ENCODE measurements at regions not wholly inside any gene's neighbourhood (a gene's known extent, or its start where the extent isn't known, plus 50 kb on each side); places are given as distances from the start of the nearest gene placed in this dataset.
"Not testable (repeated sequence)": the region's sequence is repeated elsewhere in the genome, so short reads cannot be mapped to it uniquely, and the experiment has no call there.

DNA sequence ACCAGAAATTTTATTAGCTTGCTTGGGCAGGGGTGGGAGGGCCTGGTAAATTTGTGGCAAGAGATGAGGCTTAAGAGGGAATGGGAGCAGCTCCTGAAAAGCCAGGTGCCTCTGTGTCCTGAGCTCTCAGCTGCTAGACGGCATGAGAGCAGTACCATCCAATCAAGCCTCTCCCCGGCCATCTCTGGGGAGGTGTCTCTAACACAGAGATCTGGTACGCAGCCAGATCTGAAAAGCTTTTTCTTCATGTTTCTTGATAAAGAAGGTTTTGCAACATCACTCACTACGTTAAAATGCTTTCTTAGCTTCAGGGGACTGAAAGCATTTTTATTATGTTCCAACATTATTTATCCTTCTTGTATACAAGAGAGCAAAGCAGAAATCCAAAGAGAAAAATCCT lies 488.2 kb downstream of the RBFOX1 start:
- no peak for DNase-seq (ENCODE audit: low spot score)

DNA sequence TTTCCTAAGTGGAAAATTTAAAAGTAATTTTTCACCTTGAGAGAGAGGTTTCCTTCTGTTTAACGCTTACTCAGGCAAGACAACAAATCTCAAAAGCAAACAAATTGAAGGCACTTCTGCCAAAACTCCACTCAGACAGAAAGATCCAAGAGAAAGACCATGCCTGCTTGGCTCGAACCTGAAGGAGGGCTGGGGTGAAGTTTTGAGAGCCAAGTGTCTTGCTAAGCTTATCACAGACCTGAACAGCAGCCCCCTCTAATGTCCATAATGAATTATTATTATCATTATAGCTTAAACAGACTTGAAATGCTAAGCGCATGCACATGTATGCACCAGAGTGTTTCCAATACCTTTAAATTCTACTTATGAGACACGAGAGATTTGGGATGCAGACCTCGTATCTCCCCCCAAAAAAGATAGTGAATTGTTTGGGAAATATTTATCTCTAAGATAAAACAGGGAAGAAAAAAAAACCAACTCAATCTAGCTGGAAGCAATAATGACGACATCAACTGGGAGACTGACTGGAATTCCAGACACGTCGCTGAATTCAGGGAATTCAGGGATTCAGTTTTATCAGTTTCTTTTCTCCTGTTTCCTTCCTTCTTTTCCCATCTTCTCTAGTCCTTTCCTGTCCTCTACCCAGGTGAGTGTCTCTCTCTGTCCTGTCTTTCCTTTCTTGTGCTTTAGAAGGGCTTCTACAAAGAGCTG lies 473.2 kb downstream of the RBFOX1 start:
- no peak for DNase-seq (ENCODE audit: low spot score)

DNA sequence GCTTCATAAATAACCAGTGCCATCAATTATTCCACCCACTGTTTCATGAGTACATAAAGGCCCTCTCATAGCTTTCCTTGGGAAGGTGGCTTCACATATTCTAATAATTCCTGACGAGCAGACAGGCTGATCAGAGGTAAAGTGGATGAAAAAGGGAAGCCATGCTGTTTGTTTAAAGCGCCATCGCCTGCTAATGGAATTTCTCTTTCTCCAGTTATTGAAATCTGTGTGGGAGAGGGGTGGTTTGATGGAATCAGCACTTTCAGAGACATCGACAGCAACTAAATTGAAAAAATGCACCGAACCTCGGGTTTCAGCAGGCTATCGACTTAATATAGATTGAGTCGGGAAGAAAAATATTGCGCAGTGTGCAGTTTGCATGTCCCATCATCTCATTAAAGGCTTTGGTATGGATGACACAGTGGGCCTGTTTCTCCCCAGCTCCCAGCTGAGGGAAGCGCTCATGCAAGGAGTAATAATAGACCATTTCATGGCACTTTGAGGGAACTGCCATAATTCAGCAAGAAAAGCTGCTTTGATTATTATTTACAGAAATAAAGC lies 472.1 kb downstream of the RBFOX1 start:
- DNase-seq (ENCODE audit: low spot score): no peak

DNA sequence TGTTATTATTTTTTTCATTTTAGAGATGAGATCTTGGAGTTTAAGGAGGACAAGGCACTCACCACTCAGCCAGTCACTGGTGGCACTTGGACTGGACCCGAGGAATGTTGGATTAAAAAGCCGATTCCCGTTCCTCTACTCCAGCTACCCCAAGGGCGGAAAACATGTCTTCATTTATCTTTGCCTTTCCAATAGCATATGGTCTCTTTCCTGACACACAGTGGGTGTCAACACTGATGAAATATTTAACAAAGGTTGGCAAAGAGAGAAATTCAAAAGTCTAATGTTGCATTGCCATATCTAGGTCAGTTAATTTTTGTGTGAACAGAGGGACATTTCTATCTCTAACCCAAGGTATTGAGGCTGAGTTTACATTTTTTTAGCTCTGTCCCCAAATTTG lies 459.7 kb downstream of the RBFOX1 start:
- no peak for DNase-seq (ENCODE audit: low spot score)

DNA sequence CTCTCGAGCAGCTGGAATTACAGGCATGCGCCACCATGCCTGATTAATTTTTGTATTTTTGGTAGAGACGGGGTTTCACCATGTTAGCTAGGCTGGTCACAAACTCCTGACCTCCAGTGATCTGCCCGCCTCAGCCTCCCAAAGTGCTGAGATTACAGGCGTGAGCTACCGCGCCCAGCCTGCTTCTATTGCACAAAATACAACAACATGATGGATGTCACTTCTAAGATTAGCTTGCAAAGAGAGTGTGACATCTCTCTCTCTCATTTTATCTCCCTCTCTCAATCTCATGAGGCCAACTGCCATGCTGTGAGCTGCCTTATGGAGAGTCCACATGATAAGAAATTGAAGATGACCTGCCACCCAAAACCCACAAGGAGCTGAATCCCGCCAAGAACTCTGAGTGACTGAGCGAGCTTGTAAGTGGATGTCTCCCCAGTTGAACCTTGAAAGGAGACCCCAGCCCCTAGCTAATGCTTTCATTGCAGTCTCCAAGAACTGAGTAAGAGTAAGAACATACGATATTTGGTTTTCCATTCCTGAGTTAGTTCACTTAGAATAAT lies 458.5 kb downstream of the RBFOX1 start:
- no peak for DNase-seq (ENCODE audit: low spot score)

DNA sequence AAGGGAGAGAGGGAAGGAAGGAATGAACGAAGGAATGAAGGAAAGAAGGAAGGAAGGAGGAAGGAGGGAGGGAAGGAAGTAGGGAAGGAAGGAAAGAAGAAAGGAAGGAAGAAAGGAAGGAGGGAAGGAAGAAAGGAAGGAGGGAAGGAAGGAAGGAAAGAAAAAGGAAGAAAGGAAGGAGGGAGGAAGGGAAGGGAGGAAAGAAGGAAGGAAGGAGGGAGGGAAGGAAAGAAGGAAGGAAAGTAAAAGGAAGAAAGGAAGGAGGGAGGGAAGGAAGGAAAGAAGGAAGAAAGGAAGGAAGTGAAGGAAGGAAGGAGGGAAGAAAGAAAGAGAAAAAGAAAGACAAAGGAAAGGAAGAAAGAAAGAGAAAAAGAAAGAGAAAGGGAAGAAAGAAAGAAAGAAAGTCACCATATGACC lies 442.4 kb downstream of the RBFOX1 start:
- DNase-seq (ENCODE audit: low spot score): no peak

DNA sequence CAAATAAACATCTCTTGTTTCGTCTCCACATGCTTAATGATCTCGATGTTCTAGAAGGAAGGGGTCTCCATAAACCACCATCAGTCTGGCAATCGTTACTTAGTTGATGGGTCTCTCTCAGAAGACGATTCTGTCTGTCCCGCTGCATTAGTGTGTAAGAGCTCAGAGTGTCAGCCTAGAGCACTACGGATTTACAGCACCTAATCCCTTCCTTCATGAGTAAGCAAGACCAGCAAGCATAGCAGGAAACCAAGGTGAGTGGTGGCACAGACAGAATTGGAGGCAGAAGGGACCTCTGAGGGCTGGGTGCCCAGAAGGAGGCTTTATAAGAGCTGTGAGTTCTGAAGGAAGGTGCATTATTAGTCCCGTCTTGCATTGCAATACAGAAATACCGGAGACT lies 440.1 kb downstream of the RBFOX1 start:
- DNase-seq (ENCODE audit: low spot score): no peak

DNA sequence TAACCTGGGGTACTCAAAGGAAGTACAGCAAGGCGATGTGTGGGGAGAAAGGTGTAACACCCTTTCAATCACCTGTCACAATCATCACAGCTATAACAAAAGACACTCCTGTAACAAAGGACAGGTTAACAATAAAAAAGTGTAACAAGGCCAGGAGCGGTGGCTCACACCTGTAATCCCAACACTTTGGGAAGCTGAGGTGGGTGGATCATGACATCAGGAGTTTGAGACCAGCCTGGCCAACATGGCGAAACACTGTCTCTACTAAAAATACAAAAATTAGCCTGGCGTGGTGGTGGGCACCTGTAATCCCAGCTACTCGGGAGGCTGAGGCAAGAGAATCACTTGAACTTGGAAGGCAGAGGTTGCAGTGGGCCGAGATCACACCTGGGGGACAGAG lies 436.4 kb downstream of the RBFOX1 start:
- DNase-seq (ENCODE audit: low spot score): not testable (repeated sequence)

DNA sequence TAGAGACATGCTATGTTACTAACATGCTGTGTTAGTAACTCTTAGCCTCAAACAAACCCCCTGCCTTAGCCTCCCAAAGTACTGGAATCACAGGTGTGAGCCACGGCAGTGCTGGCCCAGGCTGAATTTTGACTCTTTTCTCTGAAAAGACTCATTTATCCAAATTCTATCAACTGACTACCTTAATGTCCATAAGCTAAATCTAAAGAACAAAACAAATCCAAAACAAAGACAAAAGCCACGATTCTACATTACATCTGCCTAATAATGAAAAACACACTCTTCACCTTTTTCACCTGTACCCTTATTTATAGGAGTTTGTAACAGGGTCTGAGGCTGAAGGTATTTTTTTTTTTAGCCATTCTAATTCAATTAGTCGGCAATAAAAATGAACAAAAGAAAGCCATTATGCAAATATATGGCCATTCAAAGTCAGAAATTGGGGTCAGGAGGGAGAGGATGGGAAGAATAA lies 432.5 kb downstream of the RBFOX1 start:
- no peak for DNase-seq (ENCODE audit: low spot score)

DNA sequence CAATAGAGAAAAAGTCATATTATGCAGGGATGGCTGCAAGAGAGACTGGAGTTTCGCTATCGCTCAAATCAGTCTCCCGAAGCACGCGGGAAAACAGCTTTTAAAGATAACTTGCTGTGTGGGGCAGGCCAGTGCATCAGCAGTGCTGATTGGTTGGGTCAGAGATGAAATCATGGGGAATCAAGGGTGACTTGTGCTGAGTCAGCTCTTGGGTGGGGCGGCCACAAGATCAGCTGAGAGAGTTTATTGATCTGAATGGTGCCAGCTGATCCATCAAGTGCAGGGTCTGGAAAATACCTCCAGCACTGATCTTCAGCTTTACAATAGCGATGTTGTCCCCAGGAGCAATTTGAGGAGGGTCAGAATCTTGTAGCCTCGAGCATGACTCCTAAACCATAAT lies 430.5 kb downstream of the RBFOX1 start:
- no peak for DNase-seq (ENCODE audit: low spot score)
